HG03571 (cell line): ENCODE measurements at regions not wholly inside any gene's neighbourhood (a gene's known extent, or its start where the extent isn't known, plus 50 kb on each side); places are given as distances from the start of the nearest gene placed in this dataset.
"Not testable (repeated sequence)": the region's sequence is repeated elsewhere in the genome, so short reads cannot be mapped to it uniquely, and the experiment has no call there.

Experiments used
- ATAC-seq: cut with Tn5 transposase; IDR thresholded peaks from one replicate; pipeline ENCODE4 v1.9.1; 2021; ENCODE audit not compliant: unreplicated experiment

DNA sequence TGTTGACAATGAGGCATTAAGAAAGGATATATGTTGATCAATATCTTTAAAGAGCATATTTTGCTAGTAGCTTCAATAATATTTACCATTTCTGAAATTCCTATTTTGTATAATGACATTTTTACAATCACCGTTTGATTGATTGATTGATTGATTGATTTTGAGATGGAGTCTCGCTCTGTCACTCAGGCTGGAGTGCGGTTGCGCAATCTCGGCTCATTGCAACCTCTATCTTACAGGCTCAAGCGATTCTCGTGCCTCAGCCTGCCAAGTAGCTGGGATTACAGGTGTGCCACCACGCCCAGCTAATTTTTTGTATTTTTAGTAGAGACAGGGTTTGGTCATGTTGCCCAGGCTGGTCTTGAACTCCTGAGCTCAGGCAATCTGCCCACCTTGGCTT lies 150.9 kb upstream of the TEX13D start:
- not testable (repeated sequence) for ATAC-seq

GRCh38 chrX:124190440-124190839 lies 142.0 kb upstream of the TEX13D start:
- no peak for ATAC-seq

GRCh38 chrX:124194199-124194598 lies 138.3 kb upstream of the TEX13D start:
- no peak for ATAC-seq

GRCh38 chrX:124194901-124195300 lies 137.6 kb upstream of the TEX13D start:
- no peak for ATAC-seq

GRCh38 chrX:124203311-124203710 lies 129.1 kb upstream of the TEX13D start:
- no peak for ATAC-seq

DNA sequence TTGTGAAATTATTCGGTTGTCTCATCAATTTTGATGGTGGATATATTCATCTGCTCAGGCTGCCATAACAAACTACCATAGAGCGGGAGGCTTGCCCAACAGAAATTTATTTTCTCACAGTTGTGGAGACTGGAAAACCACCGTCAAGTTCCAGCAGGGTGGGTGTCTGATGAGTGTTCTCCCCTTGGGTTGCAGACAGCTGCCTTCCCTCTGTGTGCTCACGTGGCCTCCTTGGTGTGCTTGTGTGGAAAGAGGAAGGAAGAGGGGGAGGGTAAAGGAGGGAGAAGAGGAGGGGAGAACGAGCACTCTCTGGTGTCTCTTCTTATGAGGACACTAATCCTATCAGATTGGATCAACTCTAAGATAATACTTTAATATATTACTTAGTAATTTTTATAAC lies 123.8 kb upstream of the TEX13D start:
- ATAC-seq, result no peak

- ATAC-seq, result no peak
Observed at GRCh38 chrX:124209792-124210576, 122.5 kb upstream of the TEX13D start.

- ATAC-seq, result peak; percentile 74
Observed at GRCh38 chrX:124211312-124211942, 121.0 kb upstream of the TEX13D start.

DNA sequence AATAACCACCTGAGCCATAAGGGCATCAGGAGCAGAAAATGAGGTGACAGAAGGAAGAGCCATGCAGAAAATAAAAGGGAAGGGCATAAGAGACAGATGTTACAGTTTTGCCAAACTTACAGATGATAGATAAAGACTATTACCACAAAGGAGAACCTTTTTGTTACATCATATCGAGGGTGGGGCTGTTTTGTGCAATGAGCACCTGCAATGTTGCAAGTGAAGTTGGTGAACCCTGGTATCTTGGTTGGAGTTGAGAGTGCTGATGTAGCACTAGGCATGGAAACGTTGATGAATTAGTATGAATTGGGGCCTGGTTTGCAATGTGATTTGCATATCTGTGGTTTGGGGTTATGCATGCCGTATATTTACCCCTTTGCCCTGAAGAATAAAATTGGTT lies 119.8 kb upstream of the TEX13D start:
- ATAC-seq, result no peak

GRCh38 chrX:124215786-124216185 lies 116.7 kb upstream of the TEX13D start:
- ATAC-seq, result no peak

DNA sequence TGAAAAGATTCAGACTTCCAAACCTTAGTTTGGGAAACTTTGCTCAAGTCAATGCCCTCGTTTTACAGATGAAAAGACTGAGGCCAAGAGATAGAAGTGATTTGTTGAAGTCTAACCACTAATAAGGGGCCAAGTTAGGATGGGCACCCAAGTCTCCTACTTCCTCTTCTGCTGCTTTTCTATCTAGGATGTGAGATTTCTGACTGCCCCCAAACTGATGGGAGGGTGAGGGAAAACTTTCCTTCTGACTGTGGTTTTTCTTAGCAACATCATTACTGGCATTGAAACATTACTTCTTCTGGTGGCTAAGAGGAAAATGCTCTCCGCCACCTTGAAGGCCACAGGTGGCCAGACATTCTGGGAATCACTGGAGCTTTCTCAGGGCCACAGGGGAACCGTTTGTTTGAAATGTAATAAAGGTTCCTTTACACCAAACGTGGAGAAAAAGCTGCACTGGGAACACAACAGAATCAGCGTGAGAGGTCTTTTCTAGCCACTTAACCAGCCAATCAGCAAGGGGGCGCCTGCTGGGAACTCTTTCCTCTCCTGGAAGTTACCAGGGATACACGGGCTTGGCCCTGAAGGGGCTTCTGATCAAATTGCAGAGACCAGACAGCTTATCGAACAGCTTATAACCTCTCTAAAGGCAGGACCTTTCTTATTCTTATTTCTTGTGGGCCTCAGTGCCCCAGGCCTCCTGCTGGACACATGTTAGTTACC lies 115.9 kb upstream of the TEX13D start:
- ATAC-seq, result no peak

DNA sequence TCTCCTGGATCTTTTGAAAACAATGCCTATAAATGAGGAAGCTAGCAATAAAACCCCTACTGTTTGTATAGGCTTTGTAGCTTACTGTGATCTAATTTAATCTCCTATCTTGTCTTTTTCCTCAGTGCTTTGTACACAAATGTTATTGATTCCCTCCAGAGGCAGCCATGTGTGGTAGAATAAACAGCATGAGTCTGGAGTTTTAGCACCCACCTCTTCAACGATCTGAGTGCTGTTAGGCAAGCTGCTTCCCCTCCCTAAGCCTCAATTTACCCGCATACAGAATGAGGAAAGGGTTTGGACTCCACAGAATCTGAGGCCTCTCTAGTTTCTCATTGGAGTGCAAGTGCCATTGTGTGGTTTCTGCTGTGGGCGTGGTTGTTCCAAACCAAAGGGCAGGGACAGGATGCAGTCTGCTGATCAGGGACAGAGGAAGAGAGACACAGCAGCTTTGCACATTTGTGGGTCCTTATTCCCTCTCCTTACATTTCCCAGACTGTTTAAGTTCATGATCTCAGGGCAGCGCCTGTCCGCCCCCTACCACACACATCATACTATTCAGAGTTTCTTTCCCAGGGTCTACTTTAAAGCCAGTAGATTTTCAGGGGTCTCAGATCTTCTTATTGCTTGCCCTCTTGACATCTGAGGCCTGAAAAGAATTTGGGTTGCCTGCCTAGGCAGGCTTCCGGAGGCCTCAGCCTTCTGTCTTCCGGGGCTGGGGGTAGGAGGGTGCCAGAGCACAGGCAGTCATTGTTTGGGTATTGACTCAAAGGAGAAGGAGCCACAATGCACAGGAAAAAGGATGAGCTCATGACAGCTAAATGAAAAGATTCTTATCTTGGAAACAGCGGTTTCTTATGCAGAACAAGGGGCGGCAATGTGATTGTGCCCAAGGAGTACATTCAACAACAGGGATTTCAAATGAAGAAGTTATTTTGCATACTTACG lies 114.9 kb upstream of the TEX13D start:
- ATAC-seq, result peak; percentile 89

DNA sequence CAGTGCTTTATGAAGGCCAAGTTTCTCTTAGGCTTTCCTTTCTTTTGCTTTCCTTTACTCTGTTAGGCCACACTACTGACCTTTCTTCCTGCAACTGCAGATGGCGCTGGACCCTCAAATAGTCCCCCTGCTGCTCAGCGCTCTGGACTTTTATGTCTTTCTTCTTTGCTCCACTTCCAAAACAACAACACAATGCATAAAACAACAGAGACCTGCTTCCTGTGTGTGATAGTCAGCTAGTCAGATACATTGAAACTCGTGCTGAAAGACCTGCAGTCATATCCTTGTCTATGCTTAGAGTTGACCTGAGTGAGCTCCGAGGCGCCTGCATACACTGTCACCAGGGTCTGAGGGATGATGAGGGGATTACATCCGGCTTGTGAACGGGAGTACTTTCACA lies 108.9 kb upstream of the TEX13D start:
- no peak for ATAC-seq

- ATAC-seq, result no peak
Observed at GRCh38 chrX:124224528-124224927, 107.9 kb upstream of the TEX13D start.

GRCh38 chrX:124226129-124226528 lies 106.3 kb upstream of the TEX13D start:
- no peak for ATAC-seq

- no peak for ATAC-seq
Observed at GRCh38 chrX:124228849-124229248, 103.6 kb upstream of the TEX13D start.

DNA sequence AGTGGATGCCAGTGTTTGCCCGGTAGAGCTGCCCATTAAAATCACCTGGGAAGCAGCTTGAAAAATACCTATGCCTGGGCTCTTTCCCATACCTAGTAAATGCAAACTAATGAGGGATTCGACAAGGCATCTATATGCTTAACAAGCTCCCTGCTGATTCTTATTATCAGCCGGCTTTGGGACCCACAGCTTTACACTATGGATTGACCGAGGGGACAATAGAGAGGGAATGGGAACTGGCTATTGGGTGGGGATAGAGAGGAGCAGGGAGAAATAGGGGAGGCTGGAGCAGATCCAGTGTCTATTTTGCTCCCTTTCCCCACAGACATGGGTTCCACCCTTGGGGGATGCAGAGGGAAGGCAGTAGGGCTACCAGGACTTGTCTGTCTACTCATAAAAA lies 103.1 kb upstream of the TEX13D start:
- ATAC-seq, result no peak

DNA sequence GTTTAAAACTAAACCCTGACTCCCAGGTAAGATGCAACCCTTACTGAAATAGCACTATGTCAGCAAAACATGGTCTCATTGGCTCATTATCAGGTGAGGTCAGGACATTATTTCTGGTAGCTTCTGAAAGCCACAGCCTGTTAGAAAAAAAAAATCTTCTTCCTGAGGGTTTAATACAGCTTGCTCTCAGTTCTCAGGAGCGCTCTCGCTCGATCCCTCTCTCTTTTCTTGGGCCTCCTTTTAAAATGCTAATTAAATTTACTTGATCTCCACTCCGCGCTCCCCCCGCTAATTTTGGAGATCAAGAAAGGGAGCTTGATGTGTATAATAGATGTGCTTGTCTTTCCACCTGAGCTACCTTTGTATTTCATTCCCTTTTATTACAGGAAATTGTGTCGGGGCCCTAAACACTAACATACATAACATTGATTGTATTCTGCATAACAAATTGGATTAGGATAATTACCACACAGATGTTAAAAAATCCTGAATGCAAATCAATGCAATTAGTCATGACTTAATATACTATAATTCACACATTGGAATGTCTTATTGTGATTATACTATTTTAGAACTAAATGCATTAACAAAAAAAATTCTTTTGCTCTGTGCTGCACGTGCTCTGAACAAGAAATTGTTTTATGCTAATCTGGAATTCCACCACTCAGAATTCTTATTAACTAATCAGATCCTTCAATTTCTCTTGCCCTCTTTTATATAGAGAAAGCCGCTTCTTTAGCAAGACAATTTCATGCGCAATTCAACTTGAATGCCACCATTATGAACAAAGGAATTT lies 101.6 kb upstream of the TEX13D start:
- no peak for ATAC-seq

- ATAC-seq, result no peak
Observed at GRCh38 chrX:124231451-124231759, 101.1 kb upstream of the TEX13D start.

GRCh38 chrX:124232523-124233201 lies 99.8 kb upstream of the TEX13D start:
- ATAC-seq, result peak; percentile 81
